CD4-positive, alpha-beta T cell treated with Interleukin-2 at 100 ng/mL for 4 hours (primary cell): ENCODE measurements at regions not wholly inside any gene's neighbourhood (a gene's known extent, or its start where the extent isn't known, plus 50 kb on each side); places are given as distances from the start of the nearest gene placed in this dataset.
"Not testable (repeated sequence)": the region's sequence is repeated elsewhere in the genome, so short reads cannot be mapped to it uniquely, and the experiment has no call there.

ENCODE experiments used
- DNase-seq: peaks from one replicate; pipeline ENCODE4 v3.0.0-alpha.2; 2020; ENCODE audit warnings: low spot score

- no peak for DNase-seq
Measured at GRCh38 chr6:135655055-135655454, 157.5 kb upstream of the AHI1 start.

DNA sequence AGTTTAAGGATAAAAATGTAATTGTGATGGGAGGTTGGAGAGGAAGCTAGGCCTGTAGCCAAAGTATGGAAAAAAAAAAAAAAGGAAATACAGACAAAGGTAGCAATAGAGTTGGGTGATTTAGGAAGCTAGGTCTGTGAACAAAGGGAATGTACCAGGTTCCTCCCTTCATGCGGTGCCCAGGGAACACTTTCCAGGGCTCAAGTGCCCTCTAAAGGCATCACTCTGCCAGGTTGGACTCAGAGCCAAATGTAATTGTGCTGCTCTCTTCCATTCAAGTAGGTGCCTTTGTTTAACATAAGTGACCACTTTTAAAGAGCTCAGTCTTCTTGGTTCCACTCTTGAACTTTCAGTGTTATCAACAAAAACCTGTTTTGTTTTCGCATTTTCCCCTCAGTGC is 159.7 kb upstream of the AHI1 start:
- no peak for DNase-seq

GRCh38 chr6:135658481-135658880 is 160.9 kb upstream of the AHI1 start:
- no peak for DNase-seq

- no peak for DNase-seq
Measured at GRCh38 chr6:135658916-135659315, 161.4 kb upstream of the AHI1 start.

- no peak for DNase-seq
Measured at GRCh38 chr6:135664527-135664926, 167.0 kb upstream of the AHI1 start.

DNA sequence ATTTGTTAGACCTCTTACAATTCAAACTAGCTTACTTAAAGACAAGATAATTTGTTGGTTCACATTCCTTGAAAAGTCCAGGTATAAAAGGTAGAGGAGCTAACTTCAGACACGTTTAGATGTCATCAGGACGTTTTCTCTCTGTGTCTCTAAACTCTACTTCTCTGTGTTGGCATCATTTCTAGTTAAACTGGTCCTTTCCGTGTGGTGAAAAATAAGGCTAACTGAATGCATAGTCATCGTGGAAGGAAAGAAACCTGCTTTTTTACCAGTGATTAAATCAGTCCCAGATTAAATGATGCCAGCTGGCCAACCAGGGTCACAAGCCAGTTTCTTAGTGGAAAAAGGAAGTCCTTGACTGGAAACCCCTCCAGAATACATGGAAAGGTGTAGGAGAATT is 168.4 kb upstream of the AHI1 start:
- DNase-seq, result no peak

GRCh38 chr6:135667691-135668455 is 170.3 kb upstream of the AHI1 start:
- DNase-seq, result no peak

GRCh38 chr6:135672256-135672655 is 174.7 kb upstream of the AHI1 start:
- DNase-seq, result no peak

DNA sequence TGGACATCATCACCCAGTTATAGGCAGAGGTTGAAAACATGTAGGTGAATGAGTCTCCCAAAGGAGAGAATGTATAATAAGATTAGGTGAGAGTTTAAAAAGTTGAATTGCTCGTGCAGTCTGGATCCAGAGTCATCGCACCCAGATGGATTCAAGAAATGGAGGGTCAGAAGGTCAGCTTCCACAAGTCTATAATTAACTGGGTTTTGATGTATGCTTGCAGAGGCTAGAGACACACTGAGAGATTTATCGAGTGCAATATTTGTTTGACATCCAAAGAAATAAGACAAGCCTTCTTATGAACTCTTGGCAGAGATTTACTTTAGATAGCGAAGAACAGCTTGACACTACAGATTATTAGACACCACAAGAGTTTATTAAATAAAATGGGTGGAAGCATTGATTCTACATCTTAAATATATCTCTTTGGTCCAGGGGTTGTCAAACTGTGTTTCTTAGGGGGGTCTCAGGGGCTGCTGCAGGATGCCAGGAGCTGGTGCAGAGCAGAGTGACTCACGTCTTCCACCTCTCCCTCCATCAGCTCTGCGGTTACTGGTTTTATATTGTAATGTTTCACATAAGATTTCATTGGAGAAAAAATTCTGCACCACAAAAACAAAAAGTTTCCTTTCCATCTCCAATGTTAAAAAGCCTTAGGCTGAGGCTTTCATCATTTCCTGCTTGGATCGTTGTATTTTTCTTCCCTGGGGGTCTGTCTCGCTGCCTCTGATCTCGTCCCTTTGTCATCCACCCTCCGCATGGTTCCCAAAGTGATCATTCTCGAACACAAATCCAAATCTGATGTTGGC is 176.2 kb upstream of the AHI1 start:
- DNase-seq, result no peak

DNA sequence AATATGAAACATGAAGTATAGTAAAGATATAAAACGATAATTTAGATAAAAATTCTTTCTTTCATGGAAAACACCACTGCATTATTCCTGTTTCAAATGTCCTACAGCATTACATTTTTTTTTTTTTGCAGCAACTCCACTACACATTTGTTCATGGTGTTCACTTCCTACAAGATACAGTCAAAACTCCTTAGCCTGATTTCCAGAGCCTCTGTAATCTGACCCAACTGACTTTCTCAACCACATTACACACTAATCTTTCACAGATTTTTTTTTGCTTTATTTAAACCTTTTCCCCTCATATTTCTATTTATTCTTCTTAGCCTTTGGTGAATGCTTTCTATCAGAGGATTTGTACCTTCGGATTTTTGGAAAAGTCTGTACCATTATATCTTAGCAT is 176.5 kb upstream of the PDE7B start:
- DNase-seq, result no peak

GRCh38 chr6:135675862-135676261 is 175.6 kb upstream of the PDE7B start:
- DNase-seq, result peak; percentile 52

DNA sequence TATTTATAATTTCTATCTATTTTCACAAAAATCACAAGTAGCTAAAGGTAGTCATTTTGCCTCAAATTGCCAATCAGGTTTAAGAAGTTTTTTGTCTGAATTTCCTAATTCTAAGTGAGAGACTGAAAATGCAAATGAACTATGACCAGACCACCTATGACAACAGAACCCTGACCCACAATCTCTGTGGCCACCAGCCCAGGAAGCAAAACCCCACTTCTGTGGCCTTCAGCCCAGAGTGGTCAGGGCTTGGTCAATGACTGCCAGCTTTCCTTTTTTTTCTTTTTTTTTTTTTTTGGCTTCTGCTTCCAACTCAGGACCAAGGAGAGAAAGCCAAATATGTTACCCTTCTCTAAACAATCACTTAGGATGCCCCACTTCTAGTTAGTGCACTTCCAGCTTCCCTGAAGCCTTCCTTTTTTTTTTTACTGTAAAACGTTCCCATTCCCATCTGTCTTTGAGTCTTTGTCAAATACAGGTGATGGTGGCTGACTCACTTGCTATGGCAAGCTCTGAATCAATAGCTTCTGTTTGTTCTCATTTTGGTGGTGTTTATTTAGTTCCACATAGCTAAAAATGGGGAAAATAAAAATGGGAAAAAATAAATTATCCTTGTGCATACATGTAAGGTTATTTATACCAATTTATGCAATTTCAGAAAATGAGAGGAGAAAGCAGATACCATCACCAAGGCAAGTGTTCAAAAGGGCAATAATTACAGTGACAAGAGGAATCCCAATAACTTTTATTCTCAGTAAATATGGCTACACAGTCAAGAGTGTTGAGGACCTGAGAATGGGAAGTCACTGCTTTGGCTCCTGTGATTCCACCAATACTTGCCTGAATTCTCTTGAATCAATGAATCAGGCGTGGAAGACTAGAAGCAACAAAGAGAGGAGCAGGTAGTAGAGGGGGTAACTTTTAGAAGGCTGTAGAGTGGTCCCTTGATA is 170.3 kb upstream of the PDE7B start:
- no peak for DNase-seq

DNA sequence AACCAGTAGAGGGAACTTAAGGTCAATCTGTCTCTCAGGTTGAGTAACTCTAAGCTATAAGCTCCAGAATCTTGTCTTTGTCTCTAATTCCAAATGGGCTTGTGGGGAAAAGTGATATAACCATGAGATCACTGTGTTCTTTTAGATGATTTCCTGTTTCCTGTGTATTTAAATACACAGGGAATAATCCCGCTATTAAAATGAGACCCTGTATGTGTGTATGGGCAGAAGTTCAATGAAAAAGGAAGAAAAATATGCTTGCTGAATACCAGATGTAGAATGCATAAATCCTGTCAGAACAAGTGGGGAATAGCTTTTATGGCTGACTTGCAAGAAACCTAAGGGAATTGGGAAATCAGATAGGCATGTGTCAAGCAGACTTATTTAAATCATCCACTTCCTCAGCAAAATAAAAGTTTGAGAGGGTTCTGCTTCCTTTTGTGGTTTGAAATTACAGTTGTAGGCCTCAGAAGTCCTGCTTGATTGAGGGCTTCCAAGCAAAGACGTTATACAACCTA is 164.7 kb upstream of the PDE7B start:
- no peak for DNase-seq

DNA sequence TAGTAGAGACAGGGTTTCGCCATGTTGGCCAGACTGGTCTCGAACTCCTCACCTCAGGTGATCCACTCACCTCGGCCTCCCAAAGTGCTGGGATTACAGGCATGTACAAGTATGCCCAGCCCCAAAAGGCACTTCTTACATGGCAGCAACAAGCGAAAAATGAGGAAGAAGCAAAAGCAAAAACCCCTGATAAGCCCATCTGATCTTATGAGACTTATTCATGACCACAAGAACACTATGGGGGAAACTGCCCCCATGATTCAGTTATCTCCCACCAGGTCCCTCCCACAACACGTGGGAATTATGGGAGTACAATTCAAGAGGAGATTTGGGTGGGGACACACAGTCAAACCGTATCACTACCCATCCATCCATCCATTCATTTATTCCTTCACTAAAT is 163.0 kb upstream of the PDE7B start:
- not testable (repeated sequence) for DNase-seq

DNA sequence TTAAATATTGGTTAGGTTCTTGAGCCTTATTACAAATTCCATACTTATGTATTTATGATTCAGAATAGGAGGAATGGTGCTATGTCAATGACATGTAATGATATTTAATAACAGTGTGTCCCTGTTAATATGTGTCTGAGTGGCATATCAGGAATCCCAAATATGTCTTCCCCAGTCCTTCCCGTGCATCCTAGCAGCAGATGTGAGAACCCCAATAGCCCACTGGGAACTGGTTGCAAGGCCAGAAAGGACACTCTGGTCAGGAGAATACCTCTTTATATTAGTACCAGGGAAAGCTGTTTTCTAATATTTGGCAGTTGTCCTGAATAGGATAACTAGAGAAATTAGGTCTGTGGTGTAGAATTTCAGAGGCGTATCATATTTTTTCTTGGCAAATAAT is 159.1 kb upstream of the PDE7B start:
- DNase-seq, result no peak

DNA sequence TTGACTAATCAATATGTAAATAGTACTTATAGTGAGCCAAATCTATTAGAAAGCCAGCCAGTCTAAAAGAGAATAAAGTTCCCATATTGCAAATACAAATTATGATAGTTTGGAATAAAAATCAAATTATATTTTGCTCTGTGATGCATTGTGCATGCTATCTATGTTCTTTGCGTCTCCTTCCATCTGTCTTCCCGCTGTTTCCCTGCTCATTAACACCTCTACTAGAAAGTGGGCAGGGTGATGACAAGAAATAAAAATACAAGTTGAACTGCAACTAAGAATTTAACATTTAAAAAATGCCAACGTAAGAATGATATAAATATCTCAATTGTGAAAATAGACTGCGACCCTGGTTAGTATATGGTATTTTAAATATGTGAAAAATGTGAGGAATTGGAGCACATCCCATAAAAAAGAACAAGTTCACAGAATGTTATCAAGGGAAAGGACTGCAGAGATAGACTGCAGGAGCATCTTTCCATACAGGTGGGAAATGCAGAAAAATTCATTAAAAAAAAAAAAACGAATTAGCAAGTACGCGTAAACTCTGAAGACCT is 157.6 kb upstream of the PDE7B start:
- DNase-seq, result no peak

DNA sequence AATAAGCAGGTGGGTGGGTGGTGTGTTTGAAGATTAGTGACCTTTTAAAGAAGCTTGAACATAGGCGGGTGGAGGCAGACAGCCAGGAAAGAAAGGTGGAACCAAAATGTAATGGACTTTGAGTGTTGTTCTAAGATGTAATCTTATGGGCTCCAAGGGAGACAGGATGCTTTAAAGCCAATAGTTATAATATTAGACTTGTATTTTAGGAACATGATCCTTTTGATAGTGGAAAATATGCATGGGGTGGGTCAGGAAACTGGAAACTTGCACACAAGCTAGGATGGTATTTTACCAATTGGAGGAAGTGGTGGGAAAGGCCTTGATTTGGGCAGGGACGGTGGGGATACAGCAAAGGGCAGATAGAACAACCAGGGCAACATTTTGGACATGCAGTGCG is 151.8 kb upstream of the PDE7B start:
- no peak for DNase-seq

GRCh38 chr6:135701426-135701825 is 150.1 kb upstream of the PDE7B start:
- no peak for DNase-seq

DNA sequence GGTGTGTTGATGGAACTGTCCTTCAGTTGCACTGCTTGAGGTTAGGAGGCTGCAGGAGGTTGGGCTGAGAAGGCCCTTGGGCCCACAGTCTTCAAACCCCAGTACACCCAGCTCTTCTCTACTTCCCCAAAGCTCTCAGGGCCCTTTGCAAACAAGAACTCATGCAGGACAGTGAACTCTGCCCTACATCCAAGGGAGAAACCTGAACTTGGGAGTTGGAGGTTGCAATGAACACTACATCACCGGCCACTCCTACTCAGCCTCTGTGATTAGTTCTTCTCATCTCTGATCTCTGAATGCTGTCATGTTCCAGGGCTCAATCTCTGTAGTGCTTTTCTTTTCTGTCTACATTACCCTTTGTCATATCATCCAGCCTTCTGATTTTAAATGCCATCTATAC is 148.5 kb upstream of the PDE7B start:
- no peak for DNase-seq

DNA sequence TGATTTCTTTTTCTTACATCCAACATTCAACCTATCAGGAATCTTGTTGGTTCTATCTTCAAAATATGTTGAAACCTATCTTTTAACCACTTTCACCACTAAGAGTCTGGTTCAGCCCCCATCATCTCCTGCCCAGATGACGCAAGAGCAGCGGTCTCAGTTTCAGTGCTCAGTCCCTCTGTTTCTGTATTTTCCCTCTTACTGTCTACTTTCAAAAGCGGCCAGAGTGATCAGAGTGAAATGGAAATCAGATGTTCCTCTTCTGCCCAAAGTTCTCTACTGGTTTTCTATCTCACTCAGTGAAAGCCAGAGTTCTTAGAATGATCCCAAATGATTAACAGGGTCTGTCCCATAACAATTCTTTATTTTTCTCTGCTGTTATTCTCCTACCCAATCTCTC is 147.9 kb upstream of the PDE7B start:
- DNase-seq, result no peak

GRCh38 chr6:135707426-135707825 is 144.1 kb upstream of the PDE7B start:
- no peak for DNase-seq

DNA sequence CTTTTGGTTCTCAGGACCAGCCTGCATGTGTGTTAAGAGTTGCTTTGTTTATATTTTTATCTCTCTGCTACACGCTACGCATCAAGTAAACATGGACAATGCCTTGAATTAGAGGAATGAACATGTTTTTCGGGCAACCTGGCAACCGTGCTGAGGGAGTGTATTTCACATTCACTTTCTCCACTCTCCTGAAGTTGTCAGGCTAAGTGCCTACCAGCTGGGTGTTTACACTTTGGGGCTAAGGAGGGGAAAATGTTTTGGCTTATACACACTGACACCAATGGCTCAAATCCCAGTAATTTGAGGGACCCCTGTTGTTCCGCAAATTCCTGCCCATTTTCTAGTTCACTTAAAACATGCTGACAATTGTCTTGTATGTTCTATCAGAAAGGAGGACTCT is 141.5 kb upstream of the PDE7B start:
- no peak for DNase-seq
